ENCODE measurements at regions not wholly inside any gene's neighbourhood (a gene's known extent, or its start where the extent isn't known, plus 50 kb on each side); places are given as distances from the start of the nearest gene placed in this dataset.

DNA sequence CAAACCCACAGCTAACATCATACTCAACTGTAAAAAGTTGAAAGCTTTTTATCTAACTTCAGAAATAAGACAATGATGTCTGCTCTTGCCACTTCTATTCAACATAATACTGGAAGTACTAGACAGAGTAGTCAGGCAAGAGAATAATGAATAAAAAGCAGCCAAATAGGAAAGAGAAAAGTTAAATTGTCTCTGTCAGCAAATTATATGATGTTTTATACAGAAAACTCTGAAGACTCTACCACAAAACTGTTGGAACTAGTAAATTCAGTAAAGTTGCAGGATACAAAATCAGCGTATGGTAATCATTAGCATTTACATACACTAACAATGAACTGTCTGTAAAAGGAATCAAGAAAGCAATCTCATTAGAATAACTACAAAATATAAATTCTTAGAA lies 752.9 kb upstream of the CT83 start:
- no peak for DNase-seq

DNA sequence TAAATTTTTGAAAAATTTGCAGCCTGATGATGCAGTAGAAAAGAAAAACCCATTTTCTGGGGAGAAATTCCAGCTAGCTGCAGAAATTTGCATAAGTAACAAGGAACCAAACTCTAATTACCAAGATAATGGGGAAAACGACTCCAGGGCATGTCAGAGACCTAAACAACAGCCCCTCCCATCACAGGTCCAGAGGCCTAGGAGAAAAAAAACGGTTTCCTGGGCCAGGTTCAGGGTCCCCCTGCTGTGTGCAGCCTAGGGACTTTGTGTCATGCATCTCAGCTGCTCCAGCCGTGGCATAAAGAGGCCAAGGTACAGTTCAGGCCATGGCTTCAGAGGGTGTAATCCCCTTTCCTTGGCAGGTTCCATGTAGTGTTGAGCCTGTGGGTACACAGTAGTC lies 733.7 kb upstream of the CT83 start:
- no peak for DNase-seq

DNA sequence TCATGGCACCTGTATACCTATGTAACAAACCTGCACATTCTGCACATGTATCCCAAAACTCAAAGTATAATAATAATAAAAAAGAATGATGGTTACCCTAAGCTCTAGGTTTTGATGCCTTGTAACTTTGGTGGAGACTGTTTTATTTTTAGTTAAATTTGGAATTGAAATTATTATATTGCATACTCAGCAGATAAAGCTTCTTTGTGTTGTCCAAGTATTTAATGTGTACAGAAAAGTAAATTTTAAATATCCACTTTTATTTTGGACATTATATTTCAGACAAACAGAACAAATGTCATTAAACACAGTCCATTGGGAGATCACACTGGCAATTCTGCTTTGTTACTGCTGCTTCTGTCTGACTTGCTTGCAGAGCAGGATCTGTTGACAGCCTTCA lies 684.5 kb upstream of the CT83 start:
- no peak for DNase-seq

GRCh38 chrX:117138070-117138469 lies 675.3 kb upstream of the CT83 start:
- no peak for DNase-seq

GRCh38 chrX:117134983-117135382 lies 672.2 kb upstream of the CT83 start:
- no peak for DNase-seq

DNA sequence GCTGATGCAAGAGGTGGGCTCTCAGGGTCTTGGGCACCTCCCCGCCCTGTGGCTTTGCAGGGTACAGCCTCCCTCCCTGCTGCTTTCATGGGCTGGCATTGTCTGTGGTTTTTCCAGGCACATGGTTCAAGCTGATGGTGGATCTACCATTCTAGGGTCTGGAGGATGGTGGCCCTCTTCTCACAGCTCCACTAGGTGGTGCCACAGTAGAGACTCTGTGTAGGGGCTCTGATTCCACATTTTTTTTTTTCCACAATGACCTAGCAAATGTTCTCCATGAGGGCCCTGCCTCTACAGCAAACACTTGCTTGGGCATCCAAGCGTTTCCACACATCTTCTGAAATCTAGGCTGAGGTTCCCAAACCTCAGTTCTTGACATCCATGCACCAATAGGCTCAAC lies 657.9 kb upstream of the CT83 start:
- no peak for DNase-seq

DNA sequence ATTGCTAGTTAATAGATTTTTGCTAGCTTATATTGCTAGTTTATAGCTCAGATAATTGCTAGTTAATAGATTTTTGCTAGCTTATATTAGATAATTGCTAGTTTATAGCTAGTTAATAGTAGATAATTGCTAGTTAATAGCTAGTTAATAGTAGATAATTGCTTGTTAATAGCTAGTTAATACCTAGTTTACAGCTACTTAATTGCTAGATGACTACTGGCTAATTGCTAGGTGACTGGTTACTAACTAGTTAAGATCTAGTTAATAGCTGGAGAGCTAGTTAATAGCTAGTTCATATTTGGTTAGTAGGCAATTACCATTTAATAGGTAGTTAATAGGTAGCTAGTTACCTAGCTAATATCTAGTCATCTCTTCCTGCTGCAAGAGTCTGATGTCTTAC lies 633.8 kb upstream of the CT83 start:
- no peak for DNase-seq

- no peak for DNase-seq
These were observed 632.6 kb upstream of the CT83 start for GRCh38 chrX:117095393-117095792.

DNA sequence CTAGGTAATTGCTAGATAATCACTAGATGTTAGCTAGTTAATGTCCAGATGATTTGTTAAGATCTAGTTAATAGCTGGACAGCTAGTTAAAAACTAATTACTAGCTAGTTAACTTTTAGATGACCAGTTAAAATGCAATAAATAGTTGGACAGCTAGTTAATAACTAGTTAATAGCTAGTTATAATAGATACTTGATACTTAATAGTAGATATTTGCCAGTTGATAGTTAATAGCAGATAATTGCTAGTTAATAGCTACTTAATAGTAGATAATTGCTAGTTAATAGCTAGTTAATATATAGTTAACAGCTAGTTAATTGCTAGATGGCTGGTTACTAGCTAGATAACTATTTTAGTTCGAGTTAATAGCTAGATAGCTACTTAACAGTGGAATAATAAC lies 631.4 kb upstream of the CT83 start:
- no peak for DNase-seq

DNA sequence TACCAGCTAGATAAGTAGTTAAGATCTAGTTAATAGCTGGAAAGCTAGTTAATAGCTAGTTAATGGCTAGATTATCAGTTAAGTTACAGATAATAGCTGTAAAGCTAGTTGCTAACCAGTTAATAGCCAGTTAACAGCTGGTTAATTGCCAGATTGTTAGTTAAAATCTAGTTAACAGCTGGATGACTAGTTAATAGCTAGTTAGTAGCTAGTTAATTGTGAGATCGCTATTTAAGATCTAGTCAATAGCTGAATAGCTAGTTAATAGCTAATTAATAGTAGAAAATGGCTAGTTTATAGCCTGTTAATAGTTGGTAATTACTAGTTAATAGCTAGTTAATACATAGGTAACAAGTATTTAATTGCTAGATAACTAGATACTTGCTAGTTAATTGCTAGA lies 630.5 kb upstream of the CT83 start:
- no peak for DNase-seq

DNA sequence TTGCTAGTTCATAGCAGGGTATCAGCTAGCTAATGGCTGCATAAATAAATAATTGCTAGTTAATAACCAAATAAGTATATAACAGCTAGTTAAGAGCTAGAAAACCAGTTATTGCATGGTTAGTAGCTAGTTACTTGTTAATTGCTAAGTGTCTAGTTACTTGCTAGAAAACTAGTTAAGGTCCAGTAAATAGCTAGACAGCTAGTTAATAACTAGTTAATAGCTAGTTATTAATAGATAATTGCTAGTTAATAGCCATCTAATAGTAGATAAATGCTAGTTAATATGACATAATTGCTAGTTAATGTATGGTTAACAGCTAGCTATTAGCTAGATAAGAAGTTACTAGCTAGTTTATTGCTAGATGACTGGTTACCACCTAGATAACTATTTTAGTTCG lies 629.9 kb upstream of the CT83 start:
- DNase-seq: no peak

- no peak for DNase-seq
These were observed 600.4 kb upstream of the CT83 start for GRCh38 chrX:117063224-117063623.

DNA sequence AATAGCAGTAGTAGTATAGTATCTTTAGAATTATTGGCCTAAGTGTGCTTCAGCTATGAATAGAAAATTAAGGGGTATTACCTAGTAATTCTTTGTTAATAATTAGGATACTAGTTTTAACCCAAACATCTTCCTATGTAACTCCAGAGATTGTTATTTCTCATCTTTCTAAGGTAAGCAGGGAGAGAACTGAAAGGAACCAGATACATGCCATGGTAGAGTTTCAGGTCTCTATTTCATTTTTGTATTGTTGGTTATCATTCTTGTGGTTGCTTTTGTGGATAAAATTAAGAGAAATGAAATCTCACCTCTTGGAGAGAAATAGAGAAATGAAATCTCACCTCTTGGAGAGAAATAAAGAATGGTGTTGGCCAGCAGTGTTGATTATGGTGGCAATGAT lies 597.1 kb upstream of the CT83 start:
- no peak for DNase-seq

DNA sequence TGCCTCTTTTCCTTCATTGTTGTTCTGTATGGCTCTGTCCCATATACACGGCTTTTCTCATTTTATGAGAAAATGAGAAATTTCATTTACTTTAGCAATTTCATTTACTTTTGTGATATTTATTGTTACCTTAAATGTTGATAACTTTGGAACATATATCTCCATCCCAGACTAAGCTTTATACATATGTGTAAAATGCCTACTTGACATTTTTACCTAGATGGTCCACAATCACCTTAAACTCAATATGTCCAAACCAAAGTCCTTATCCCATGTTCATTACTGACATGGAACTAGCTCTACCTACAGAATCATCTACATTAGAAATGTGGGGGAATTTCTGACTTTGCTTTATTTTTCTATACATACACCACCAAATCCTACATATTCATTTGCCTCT lies 590.5 kb upstream of the CT83 start:
- no peak for DNase-seq

- no peak for DNase-seq
These were observed 576.2 kb upstream of the CT83 start for GRCh38 chrX:117038918-117039440.

DNA sequence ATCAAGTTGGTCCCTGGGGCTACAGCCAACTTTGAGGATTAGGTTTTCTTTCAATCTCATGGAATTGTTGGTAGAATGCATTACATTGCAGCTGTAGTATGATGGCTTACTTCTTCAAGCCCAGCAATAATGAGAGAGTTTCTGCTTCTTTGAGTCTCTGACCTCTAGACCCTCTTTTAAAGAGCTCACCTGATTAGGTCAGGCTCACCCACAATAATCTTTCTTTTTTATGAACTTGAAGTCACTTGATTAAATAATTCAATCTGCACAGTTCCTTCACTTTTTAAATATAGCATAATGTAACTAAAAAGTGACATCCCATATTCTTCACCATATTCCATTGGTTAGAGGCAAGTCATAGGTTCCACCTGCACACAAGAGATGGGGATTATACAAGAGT lies 547.5 kb upstream of the CT83 start:
- no peak for DNase-seq

GRCh38 chrX:117002981-117003380 lies 540.2 kb upstream of the CT83 start:
- DNase-seq: no peak

DNA sequence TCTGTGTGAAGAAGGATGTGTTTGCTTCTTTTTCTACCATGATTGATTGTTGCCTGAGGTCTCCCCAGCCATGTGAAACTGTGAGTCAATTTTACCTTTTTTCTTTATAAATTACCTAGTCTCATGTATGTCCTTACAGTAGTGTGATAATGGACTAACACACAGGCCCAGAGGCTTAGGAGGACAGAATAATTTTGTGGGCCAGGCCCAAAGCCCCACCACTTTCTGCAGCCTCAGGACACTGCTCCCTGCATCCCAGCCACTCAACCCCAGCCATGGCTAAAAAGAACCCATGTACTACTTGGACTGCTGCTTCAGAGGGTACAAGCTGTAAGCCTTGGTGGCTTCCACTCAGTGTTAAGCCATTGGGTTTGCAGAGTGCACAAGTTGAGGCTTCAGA lies 512.7 kb upstream of the CT83 start:
- no peak for DNase-seq

GRCh38 chrX:116972362-116972761 lies 509.6 kb upstream of the CT83 start:
- DNase-seq: no peak

- DNase-seq: peak; percentile 2
These were observed 499.3 kb upstream of the CT83 start for GRCh38 chrX:116961872-116962582.

DNA sequence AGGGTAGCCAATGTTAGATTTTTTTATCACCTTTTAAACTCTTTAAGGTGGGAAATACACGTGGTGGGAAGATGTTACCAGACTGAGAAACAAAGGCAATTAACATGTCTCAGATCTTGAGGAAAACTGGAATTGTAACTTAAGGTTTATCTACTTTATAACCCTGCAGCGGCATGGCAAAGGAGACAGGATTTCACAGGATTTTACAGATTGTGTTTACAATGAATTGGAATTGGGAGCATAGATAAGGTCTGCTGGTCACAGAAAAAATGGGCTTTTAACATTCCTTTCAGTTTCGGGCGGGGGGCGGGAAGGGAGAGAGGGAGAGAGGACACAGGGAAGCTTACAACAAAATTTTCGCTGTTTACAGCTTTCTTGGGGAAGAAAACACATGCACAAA lies 467.5 kb upstream of the CT83 start:
- no peak for DNase-seq

GRCh38 chrX:116897526-116897925 lies 434.8 kb upstream of the CT83 start:
- DNase-seq: no peak

DNA sequence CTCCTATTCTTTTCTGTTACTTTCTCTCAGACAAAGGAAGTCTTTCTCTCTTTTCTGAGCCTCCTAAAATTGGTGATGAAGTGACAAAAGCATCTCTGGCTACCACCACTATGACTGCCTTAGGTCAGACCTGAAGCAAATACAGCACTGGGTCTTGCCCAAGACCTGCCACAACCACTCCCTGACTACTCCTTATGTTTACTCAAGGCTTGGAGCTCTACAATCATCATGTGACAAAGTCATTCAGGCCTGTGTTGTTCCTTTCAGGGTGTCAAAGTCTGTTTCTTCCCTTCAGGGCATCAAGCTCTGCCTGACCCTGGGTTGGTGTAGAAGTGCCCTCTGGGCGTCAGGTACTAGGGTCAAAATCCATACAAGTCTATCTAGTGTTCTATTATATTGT lies 419.2 kb upstream of the CT83 start:
- DNase-seq: no peak

DNA sequence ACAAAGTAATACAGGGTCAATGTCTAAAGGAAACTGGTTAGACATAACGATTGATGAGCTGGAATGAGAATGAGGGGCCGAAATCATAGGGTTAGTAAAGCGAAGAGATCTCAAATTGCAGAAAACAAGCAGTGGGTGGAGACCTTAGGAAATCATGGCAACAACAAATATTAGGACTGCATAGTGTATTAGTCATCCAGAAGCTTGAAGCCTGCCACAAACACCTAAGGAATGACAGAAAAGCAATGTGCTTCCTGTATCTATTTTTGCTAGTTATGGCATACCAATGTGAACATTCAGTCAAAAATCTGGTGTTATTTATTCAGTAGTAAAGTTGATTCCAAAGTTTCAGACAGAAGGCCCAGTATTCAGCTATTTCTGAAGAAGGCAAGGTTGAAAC lies 410.9 kb upstream of the CT83 start:
- no peak for DNase-seq
